ENCODE measurements at regions not wholly inside any gene's neighbourhood (a gene's known extent, or its start where the extent isn't known, plus 50 kb on each side); places are given as distances from the start of the nearest gene placed in this dataset.

GRCh38 chr11:120032766-120033390 lies 105.0 kb downstream of the TRIM29 start:
- no peak for DNase-seq

GRCh38 chr11:120031612-120032600 lies 106.0 kb downstream of the TRIM29 start:
- no peak for DNase-seq

GRCh38 chr11:120031156-120031555 lies 106.8 kb downstream of the TRIM29 start:
- DNase-seq, result no peak

GRCh38 chr11:120030411-120030810 lies 107.5 kb downstream of the TRIM29 start:
- no peak for DNase-seq

- no peak for DNase-seq
These were observed 108.6 kb downstream of the TRIM29 start for GRCh38 chr11:120029321-120029720.

GRCh38 chr11:120028897-120029258 lies 109.0 kb downstream of the TRIM29 start:
- no peak for DNase-seq

GRCh38 chr11:120028181-120028896 lies 109.6 kb downstream of the TRIM29 start:
- no peak for DNase-seq

- DNase-seq, result no peak
These were observed 110.2 kb downstream of the TRIM29 start for GRCh38 chr11:120027546-120028180.

GRCh38 chr11:120025606-120026335 lies 112.1 kb downstream of the TRIM29 start:
- no peak for DNase-seq

- no peak for DNase-seq
These were observed 113.3 kb downstream of the TRIM29 start for GRCh38 chr11:120024586-120024985.

- no peak for DNase-seq
These were observed 113.9 kb downstream of the TRIM29 start for GRCh38 chr11:120024046-120024445.

GRCh38 chr11:120023551-120023950 lies 114.4 kb downstream of the TRIM29 start:
- DNase-seq, result no peak

GRCh38 chr11:120023120-120023519 lies 114.8 kb downstream of the TRIM29 start:
- DNase-seq, result no peak

- DNase-seq, result no peak
These were observed 115.3 kb downstream of the TRIM29 start for GRCh38 chr11:120022617-120023016.

- DNase-seq, result no peak
These were observed 115.9 kb downstream of the TRIM29 start for GRCh38 chr11:120021978-120022377.

- no peak for DNase-seq
These were observed 116.4 kb downstream of the TRIM29 start for GRCh38 chr11:120021391-120021953.

- no peak for DNase-seq
These were observed 116.9 kb downstream of the TRIM29 start for GRCh38 chr11:120020981-120021380.

- DNase-seq, result no peak
These were observed 117.4 kb downstream of the TRIM29 start for GRCh38 chr11:120020486-120020885.

- no peak for DNase-seq
These were observed 118.7 kb downstream of the TRIM29 start for GRCh38 chr11:120019191-120019590.

- no peak for DNase-seq
These were observed 120.2 kb downstream of the TRIM29 start for GRCh38 chr11:120017582-120018150.

Measured in fibroblast of upper back skin (primary cell).